Peyer's patch (tissue), 4 donors: ENCODE measurements at regions not wholly inside any gene's neighbourhood (a gene's known extent, or its start where the extent isn't known, plus 50 kb on each side); places are given as distances from the start of the nearest gene placed in this dataset.

Source experiments
- DNase-seq, 3 donors: peaks; one replicate each; pipeline ENCODE4 v3.0.0-alpha.2; 2017 to 2019
- H3K27ac ChIP-seq, 4 donors: fragments of 200-600 bp; sonication (generic); one replicate each; pipeline ENCODE4 v1.5.1; 2016 to 2019
- H3K27me3 ChIP-seq, 2 donors: fragments of 200-600 bp; sonication (generic); one replicate each; pipeline ENCODE4 v1.5.1; 2019
- H3K36me3 ChIP-seq, 3 donors: fragments of 200-600 bp; sonication (generic); one replicate each; pipeline ENCODE4 v1.5.1; 2016 to 2019
- H3K4me1 ChIP-seq, 4 donors: fragments of 200-600 bp; sonication (generic); one replicate each; pipeline ENCODE4 v1.5.1; 2016 to 2019
- H3K4me3 ChIP-seq, 4 donors: fragments of 200-600 bp; sonication (generic); 1 replicate in 3 of 4; 2 replicates in 1 of 4; pipeline ENCODE4 v1.5.1; 2016 to 2019; ENCODE audit warnings: mild to moderate bottlenecking in 1 of 4
- H3K9me3 ChIP-seq, 4 donors: fragments of 200-600 bp; sonication (generic); one replicate each; pipeline ENCODE4 v1.5.1; 2016 to 2019; ENCODE audit warnings: mild to moderate bottlenecking in 1 of 4
- CTCF ChIP-seq, 6 experiments: fragments of 450-650 bp in 4 of 6; fragments of 200-600 bp in 2 of 6; sonication (generic) in 1 of 6; IDR thresholded peaks; one replicate each; pipeline ENCODE4 v1.5.1; 2017 to 2019; ENCODE audit warnings: antibody characterized with exemption in 6 of 6, mild to moderate bottlenecking in 3 of 6, moderate library complexity in 1 of 6
- POLR2A ChIP-seq, 2 donors: fragments of 450-650 bp; IDR thresholded peaks; one replicate each; pipeline ENCODE4 v1.5.1; 2017; ENCODE audit warnings: antibody characterized with exemption in 2 of 2, mild to moderate bottlenecking in 2 of 2, moderate library complexity in 2 of 2

- TF ChIP-seq POLR2A (IDR thresholded peaks at IDR 0.05) = no peak
- no peak for TF ChIP-seq CTCF (IDR thresholded peaks at IDR 0.05)
- H3K4me1 ChIP-seq = no peaks in the 10 kb centered on the region
- DNase-seq = no peak
- H3K4me3 ChIP-seq = no peak overlapping the region
- no peaks in the 10 kb centered on the region for H3K36me3 ChIP-seq
- no peak overlapping the region for H3K27ac ChIP-seq
- H3K27me3 ChIP-seq = no peaks in the 10 kb centered on the region
- no peaks in the 10 kb centered on the region for H3K9me3 ChIP-seq
These were observed 63.6 kb upstream of the JAK2 start for GRCh38 chr9:4921449-4921848.

- DNase-seq = no peak
- TF ChIP-seq POLR2A (IDR thresholded peaks at IDR 0.05) (no peak), CTCF (IDR thresholded peaks at IDR 0.05) (no peak)
- Histone ChIP-seq H3K27me3 (no peaks in the 10 kb centered on the region), H3K4me3 (no peak overlapping the region), H3K9me3 (no peaks in the 10 kb centered on the region), H3K36me3 (no peaks in the 10 kb centered on the region), H3K27ac (no peak overlapping the region), H3K4me1 (no peaks in the 10 kb centered on the region)
These were observed 63.0 kb upstream of the JAK2 start for GRCh38 chr9:4922101-4922500.

- Histone ChIP-seq H3K4me3 (no peak overlapping the region), H3K27me3 (no peaks in the 10 kb centered on the region), H3K9me3 (no peaks in the 10 kb centered on the region), H3K27ac (no peak overlapping the region), H3K36me3 (no peaks in the 10 kb centered on the region), H3K4me1 (no peaks in the 10 kb centered on the region)
- no peak for DNase-seq
- TF ChIP-seq CTCF (IDR thresholded peaks at IDR 0.05) = no peak
- TF ChIP-seq POLR2A (IDR thresholded peaks at IDR 0.05) = no peak
These were observed 62.3 kb upstream of the JAK2 start for GRCh38 chr9:4922730-4923129.

GRCh38 chr9:4923141-4923540 is 61.9 kb upstream of the JAK2 start:
- Histone ChIP-seq H3K27ac (no peak overlapping the region), H3K9me3 (no peaks in the 10 kb centered on the region), H3K4me3 (no peak overlapping the region), H3K36me3 (no peaks in the 10 kb centered on the region), H3K4me1 (no peaks in the 10 kb centered on the region), H3K27me3 (no peaks in the 10 kb centered on the region)
- TF ChIP-seq POLR2A (IDR thresholded peaks at IDR 0.05) (no peak), CTCF (IDR thresholded peaks at IDR 0.05) (no peak)
- no peak for DNase-seq

GRCh38 chr9:4923580-4924544 is 61.2 kb upstream of the JAK2 start:
- TF ChIP-seq CTCF (IDR thresholded peaks at IDR 0.05) = peak in 4 of 6 experiments; percentile 34 to 51 (median 42)
- TF ChIP-seq POLR2A (IDR thresholded peaks at IDR 0.05) = no peak

More at GRCh38 chr9:4923580-4924544, 61.2 kb upstream of the JAK2 start:
- DNase-seq = no peak
- Histone ChIP-seq H3K9me3 (no peaks in the 10 kb centered on the region), H3K27ac (no peak overlapping the region), H3K4me3 (no peak overlapping the region), H3K4me1 (no peaks in the 10 kb centered on the region), H3K27me3 (no peaks in the 10 kb centered on the region), H3K36me3 (no peaks in the 10 kb centered on the region)
